Gastrocnemius medialis (tissue), 4 donors: ENCODE measurements at regions not wholly inside any gene's neighbourhood (a gene's known extent, or its start where the extent isn't known, plus 50 kb on each side); places are given as distances from the start of the nearest gene placed in this dataset.

Experiments used
- ATAC-seq, 2 donors: fragments of 150-250 bp; one replicate each; pipeline ENCODE4 v1.9.1; 2016
- DNase-seq, 2 donors: peaks; one replicate each; pipeline ENCODE4 v3.0.0-alpha.2; 2019
- H3K27ac ChIP-seq, 4 donors: fragments of 200-600 bp; sonication (generic); 1 replicate in 1 of 4; 2 replicates in 3 of 4; pipeline ENCODE4 v1.5.1; 2016 to 2018; ENCODE audit warnings: mild to moderate bottlenecking in 2 of 4, moderate library complexity in 1 of 4
- H3K27me3 ChIP-seq, 3 donors: fragments of 200-600 bp; sonication (generic) in 2 of 3; 1 replicate in 1 of 3; 2 replicates in 2 of 3; pipeline versions ENCODE4 v1.5.1 to v1.6.0; 2016 to 2019; ENCODE audit warnings: mild to moderate bottlenecking in 1 of 3, moderate library complexity in 1 of 3
- H3K36me3 ChIP-seq, 2 donors: fragments of 200-600 bp; sonication (generic) in 1 of 2; one replicate each; pipeline ENCODE4 v1.5.1; 2017 to 2018
- H3K4me1 ChIP-seq, 2 donors: fragments of 200-600 bp; sonication (generic) in 1 of 2; one replicate each; pipeline ENCODE4 v1.5.1; 2016 to 2017; ENCODE audit warnings: mild to moderate bottlenecking in 2 of 2
- H3K4me3 ChIP-seq, 4 donors: fragments of 200-600 bp; sonication (generic) in 3 of 4; 1 replicate in 1 of 4; 2 replicates in 3 of 4; pipeline ENCODE4 v1.5.1; 2016 to 2019; ENCODE audit warnings: mild to moderate bottlenecking in 2 of 4
- H3K9me3 ChIP-seq, 3 donors: fragments of 200-600 bp; sonication (generic) in 2 of 3; 1 replicate in 1 of 3; 2 replicates in 2 of 3; pipeline ENCODE4 v1.5.1; 2016 to 2019
- CTCF ChIP-seq, 5 experiments: fragments of 450-650 bp in 3 of 5; fragments of 200-600 bp in 2 of 5; sonication (generic) in 2 of 5; IDR thresholded peaks in 4 of 5; conservative IDR thresholded peaks in 1 of 5; 1 replicate in 4 of 5; 2 replicates in 1 of 5; pipeline ENCODE4 v1.5.1; 2016 to 2019; ENCODE audit warnings: antibody characterized with exemption in 5 of 5, mild to moderate bottlenecking in 3 of 5, moderate library complexity in 3 of 5
- POLR2A ChIP-seq, 2 donors: fragments of 450-650 bp; IDR thresholded peaks; one replicate each; pipeline ENCODE4 v1.6.1; 2017; ENCODE audit warnings: antibody characterized with exemption in 2 of 2, mild to moderate bottlenecking in 2 of 2, moderate library complexity in 2 of 2
- in situ Hi-C, 4 donors: fragments of 200-750 bp; cut with MboI; loops; one replicate each; pipeline versions ENCODE4 v1.15.0 to v1.8.0; 2017; ENCODE audit warnings: low sequenced_read_pairs in 4 of 4
- intact Hi-C: fragments of 100-400 bp; cut with DNase I; formaldehyde crosslinking; loops from one replicate; pipeline ENCODE4 v1.15.1; 2023; ENCODE audit warnings: low total_unique reads

DNA sequence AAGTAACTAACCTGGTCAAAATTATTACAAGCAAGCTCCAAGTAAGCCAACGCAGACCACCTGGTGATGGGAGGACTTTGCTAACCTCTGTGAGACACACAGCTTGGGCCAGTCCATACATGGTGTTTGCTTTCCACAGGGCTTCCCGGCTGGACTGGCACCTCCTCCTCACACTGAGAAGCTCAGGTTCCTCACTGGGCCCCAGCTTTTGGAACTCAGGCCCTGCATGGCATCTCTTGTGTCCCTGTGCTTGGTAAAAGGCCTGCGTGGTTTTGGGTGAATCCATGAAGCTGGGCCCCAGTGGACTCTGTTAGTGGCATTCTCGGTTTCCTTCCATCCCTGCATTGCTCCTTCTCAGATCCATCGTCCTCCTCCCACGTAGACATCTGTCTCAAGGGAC lies 123.4 kb downstream of the VAPA start:
- Histone ChIP-seq H3K4me1 (no peaks in the 10 kb centered on the region), H3K27ac (no peak overlapping the region), H3K9me3 (peaks cover 0 to 4% (median 0%) of the 10 kb centered on the region in 3 donors), H3K4me3 (no peak overlapping the region), H3K27me3 (no peaks in the 10 kb centered on the region), H3K36me3 (no peaks in the 10 kb centered on the region)
- in situ Hi-C loops (no loop called here), intact Hi-C loops (no loop called here)
- ATAC-seq (no peak), DNase-seq (no peak)
- no peak for TF ChIP-seq POLR2A (IDR thresholded peaks at IDR 0.05)
- no peak for TF ChIP-seq CTCF (IDR thresholded peaks at IDR 0.05 in 4 of 5, conservative IDR thresholded peaks at IDR 0.05 in 1 of 5)

GRCh38 chr18:10038268-10038667 lies 124.5 kb downstream of the VAPA start:
- ATAC-seq, result no peak
- TF ChIP-seq POLR2A (IDR thresholded peaks at IDR 0.05) (no peak), CTCF (IDR thresholded peaks at IDR 0.05 in 4 of 5, conservative IDR thresholded peaks at IDR 0.05 in 1 of 5) (no peak)
- no peak overlapping the region for H3K27ac ChIP-seq
- intact Hi-C loops, result no loop called here
- no peaks in the 10 kb centered on the region for H3K4me1 ChIP-seq
- DNase-seq, result no peak
- H3K36me3 ChIP-seq, result no peaks in the 10 kb centered on the region
- in situ Hi-C loops, result no loop called here
- H3K9me3 ChIP-seq, result peaks cover 0 to 7% (median 0%) of the 10 kb centered on the region in 3 donors
- no peak overlapping the region for H3K4me3 ChIP-seq
- H3K27me3 ChIP-seq, result no peaks in the 10 kb centered on the region

- Histone ChIP-seq H3K9me3 (peaks cover 0 to 7% (median 0%) of the 10 kb centered on the region in 3 donors), H3K36me3 (no peaks in the 10 kb centered on the region), H3K4me1 (no peaks in the 10 kb centered on the region), H3K27me3 (no peaks in the 10 kb centered on the region), H3K27ac (peak overlapping the region; percentile 53 to 73 (median 61)), H3K4me3 (no peak overlapping the region)
- TF ChIP-seq CTCF (IDR thresholded peaks at IDR 0.05 in 4 of 5, conservative IDR thresholded peaks at IDR 0.05 in 1 of 5), result no peak
- no peak for TF ChIP-seq POLR2A (IDR thresholded peaks at IDR 0.05)
- in situ Hi-C loops (no loop called here), intact Hi-C loops (loop anchor here (10.0 kb wide), 1 partner anchor 264 kb away; no protein-coding TSS in a partner anchor)
- no peak for DNase-seq
- ATAC-seq, result peak; percentile 47 to 66
Measured at GRCh38 chr18:10040287-10041011, 126.6 kb downstream of the VAPA start.

GRCh38 chr18:10041180-10041579 lies 127.4 kb downstream of the VAPA start:
- ATAC-seq (peak; percentile 88 to 92), DNase-seq (peak; percentile 70 to 79)
- Histone ChIP-seq H3K4me1 (no peaks in the 10 kb centered on the region), H3K9me3 (peaks cover 0 to 7% (median 0%) of the 10 kb centered on the region in 3 donors), H3K36me3 (no peaks in the 10 kb centered on the region), H3K27ac (peak overlapping the region; percentile 53 to 73 (median 61)), H3K27me3 (no peaks in the 10 kb centered on the region), H3K4me3 (no peak overlapping the region)
- in situ Hi-C loops (no loop called here), intact Hi-C loops (loop anchor here (10.0 kb wide), 1 partner anchor 264 kb away; no protein-coding TSS in a partner anchor)
- TF ChIP-seq CTCF (IDR thresholded peaks at IDR 0.05 in 4 of 5, conservative IDR thresholded peaks at IDR 0.05 in 1 of 5) (no peak), POLR2A (IDR thresholded peaks at IDR 0.05) (no peak)
